HEK293T (cell line): ENCODE measurements at regions not wholly inside any gene's neighbourhood (a gene's known extent, or its start where the extent isn't known, plus 50 kb on each side); places are given as distances from the start of the nearest gene placed in this dataset.

Source experiments
- CTCF ChIA-PET: fragments of 350-600 bp; formaldehyde crosslinking; extraction: SDS; loops from one replicate; lab custom pipeline; 2021; ENCODE audit warnings: antibody characterized with exemption, inconsistent platforms; lab: Yijun Ruan, JAX
- POLR2A ChIA-PET: fragments of 350-600 bp; formaldehyde crosslinking; extraction: SDS; loops from one replicate; lab custom pipeline; 2020; ENCODE audit warnings: antibody characterized with exemption, inconsistent platforms; lab: Yijun Ruan, JAX
- DNase-seq: peaks from one replicate; pipeline ENCODE4 v3.0.0; 2012; ENCODE audit warnings: mixed read lengths; ENCODE audit errors: extremely low spot score
- ARNT ChIP-seq: fragments of 450-650 bp; IDR thresholded peaks from 2 replicates; pipeline ENCODE4 v1.6.1; 2017; ENCODE audit warnings: mild to moderate bottlenecking
- BHLHE40 ChIP-seq: fragments of 450-650 bp; IDR thresholded peaks from 2 replicates; pipeline ENCODE4 v1.6.1; 2016; ENCODE audit warnings: mild to moderate bottlenecking, moderate library complexity, borderline replicate concordance
- CTBP1 ChIP-seq: fragments of 450-650 bp; IDR thresholded peaks from 2 replicates; pipeline ENCODE4 v1.6.1; 2016; ENCODE audit warnings: borderline replicate concordance
- ELF4 ChIP-seq: fragments of 450-650 bp; IDR thresholded peaks from 2 replicates; pipeline ENCODE4 v1.6.1; 2017; ENCODE audit warnings: antibody characterized with exemption
- FOXA1 ChIP-seq: fragments of 450-650 bp; IDR thresholded peaks from 2 replicates; pipeline ENCODE4 v1.6.1; 2016; ENCODE audit warnings: mild to moderate bottlenecking
- FOXK2 ChIP-seq: fragments of 450-650 bp; IDR thresholded peaks from 2 replicates; pipeline ENCODE4 v1.6.1; 2016; ENCODE audit warnings: mild to moderate bottlenecking
- FOXM1 ChIP-seq: fragments of 450-650 bp; IDR thresholded peaks from 2 replicates; pipeline ENCODE4 v1.6.1; 2017; ENCODE audit warnings: mild to moderate bottlenecking, borderline replicate concordance
- HDGF ChIP-seq: fragments of 450-650 bp; IDR thresholded peaks from 2 replicates; pipeline ENCODE4 v1.6.1; 2017; ENCODE audit warnings: antibody characterized with exemption, borderline replicate concordance
- L3MBTL2 ChIP-seq: fragments of 450-650 bp; conservative IDR thresholded peaks from 2 replicates; pipeline ENCODE4 v1.6.1; 2016; ENCODE audit warnings: mild to moderate bottlenecking
- LEF1 ChIP-seq: fragments of 450-650 bp; IDR thresholded peaks from 2 replicates; pipeline ENCODE4 v1.6.1; 2017; ENCODE audit warnings: mild to moderate bottlenecking, borderline replicate concordance
- NFRKB ChIP-seq: fragments of 450-650 bp; IDR thresholded peaks from 2 replicates; pipeline ENCODE4 v1.6.1; 2016; ENCODE audit warnings: mild to moderate bottlenecking, moderate library complexity
- PKNOX1 ChIP-seq: fragments of 450-650 bp; IDR thresholded peaks from 2 replicates; pipeline ENCODE4 v1.6.1; 2016
- SP1 ChIP-seq: fragments of 450-650 bp; IDR thresholded peaks from 2 replicates; pipeline ENCODE4 v1.6.1; 2017
- SUZ12 ChIP-seq: fragments of 450-650 bp; IDR thresholded peaks from 2 replicates; pipeline ENCODE4 v1.6.1; 2016; ENCODE audit warnings: mild to moderate bottlenecking
- TARDBP ChIP-seq: fragments of 450-650 bp; IDR thresholded peaks from 2 replicates; pipeline ENCODE4 v1.6.1; 2016
- ZNF384 ChIP-seq: fragments of 450-650 bp; IDR thresholded peaks from 2 replicates; pipeline ENCODE4 v1.6.1; 2016

DNA sequence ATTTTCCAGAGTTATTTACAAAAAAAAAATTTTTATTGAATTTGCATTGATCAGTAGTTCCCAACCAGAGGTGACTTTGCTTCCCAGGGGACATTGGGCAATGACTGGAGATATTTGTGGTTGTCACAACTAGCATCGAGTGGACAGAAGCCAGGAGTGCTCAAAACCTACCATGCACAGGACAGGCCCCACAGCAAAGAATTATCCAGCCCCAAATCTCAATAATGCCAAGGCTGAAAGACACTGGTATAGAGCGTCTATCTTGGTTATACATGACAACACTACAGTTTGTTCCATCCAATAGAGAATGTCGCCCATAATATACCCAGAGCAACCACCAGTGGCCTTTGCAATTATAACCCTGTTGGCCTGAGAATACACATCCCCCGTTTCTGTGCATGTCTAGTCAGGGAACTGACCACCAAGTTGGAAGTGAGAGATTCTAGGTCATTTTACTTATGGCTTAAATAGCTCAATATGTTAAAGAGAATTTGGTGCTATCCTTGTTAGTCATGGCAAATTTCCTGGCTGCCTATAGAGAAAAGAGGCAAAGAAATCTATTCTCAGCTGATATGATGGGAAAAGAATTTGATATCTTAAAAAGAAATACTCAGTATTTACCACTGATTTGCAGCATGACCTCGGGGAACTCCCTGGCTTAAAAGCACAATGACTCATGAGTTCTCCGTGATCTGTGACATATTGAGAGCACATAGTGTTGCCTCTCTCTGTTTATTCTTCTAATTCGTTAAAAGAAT lies 76.0 kb upstream of the ADTRP start:
- ChIA-PET POLR2A (no interaction called here), CTCF (interaction anchor here (0.6 kb wide), 1 partner anchor 440 kb away, joined by 3 read pairs; no protein-coding TSS in a partner anchor)
- no peak for DNase-seq
- TF ChIP-seq PKNOX1, result no peak
- TF ChIP-seq FOXK2, result no peak
- no peak for TF ChIP-seq ELF4
- TF ChIP-seq FOXA1, result no peak
- TF ChIP-seq BHLHE40, result no peak
- TF ChIP-seq LEF1, result no peak
- TF ChIP-seq L3MBTL2, result no peak
- no peak for TF ChIP-seq SUZ12
- TF ChIP-seq HDGF, result no peak
- TF ChIP-seq FOXM1, result no peak
- TF ChIP-seq NFRKB, result no peak
- no peak for TF ChIP-seq ARNT

GRCh38 chr6:11853678-11854407 lies 75.2 kb upstream of the ADTRP start:
- no peak for TF ChIP-seq ZNF384
- no peak for TF ChIP-seq PKNOX1
- TF ChIP-seq FOXK2, result no peak
- TF ChIP-seq BHLHE40, result no peak
- TF ChIP-seq CTBP1, result no peak
- TF ChIP-seq TARDBP, result no peak
- no peak for TF ChIP-seq HDGF
- no peak for TF ChIP-seq SP1
- no peak for TF ChIP-seq L3MBTL2
- TF ChIP-seq SUZ12, result no peak
- no peak for TF ChIP-seq FOXM1
- no peak for TF ChIP-seq NFRKB
- no peak for TF ChIP-seq ELF4
- no peak for TF ChIP-seq ARNT
- no peak for TF ChIP-seq FOXA1
- no peak for TF ChIP-seq LEF1
- no peak for DNase-seq
- ChIA-PET CTCF (no interaction called here), POLR2A (no interaction called here)

- TF ChIP-seq PKNOX1 (no peak), FOXK2 (no peak), ARNT (no peak), ELF4 (no peak), ZNF384 (no peak), BHLHE40 (no peak), HDGF (no peak), FOXA1 (no peak), FOXM1 (no peak), SUZ12 (no peak), CTBP1 (no peak), L3MBTL2 (no peak), LEF1 (no peak), SP1 (no peak), TARDBP (no peak), NFRKB (no peak)
- ChIA-PET CTCF (no interaction called here), POLR2A (no interaction called here)
- DNase-seq, result no peak
These were observed 73.6 kb upstream of the ADTRP start for GRCh38 chr6:11852061-11852651.

DNA sequence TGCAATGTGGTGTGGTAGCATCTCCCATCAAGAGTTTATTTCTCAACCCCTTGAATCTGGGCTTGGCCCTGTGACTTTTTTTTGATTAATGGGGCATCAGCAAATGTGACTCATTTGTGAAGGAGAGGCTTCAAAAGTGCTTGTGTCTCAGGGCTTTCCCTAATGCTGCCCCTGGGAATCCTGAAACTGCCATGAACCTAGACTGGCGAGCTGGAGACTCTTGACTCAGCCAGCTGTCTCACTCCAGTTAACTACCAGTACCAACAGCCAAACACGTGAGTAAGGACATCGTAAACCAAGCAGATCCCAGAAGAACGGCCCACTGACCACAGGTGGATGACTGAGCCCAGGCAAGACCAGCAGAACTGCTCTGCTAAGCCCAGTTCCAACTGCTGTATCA lies 72.8 kb upstream of the ADTRP start:
- no peak for DNase-seq
- TF ChIP-seq ARNT (no peak), PKNOX1 (no peak), FOXK2 (no peak), LEF1 (no peak), ZNF384 (no peak), BHLHE40 (no peak), SUZ12 (no peak), FOXM1 (no peak), FOXA1 (no peak)
- ChIA-PET POLR2A (no interaction called here), CTCF (no interaction called here)
